ENCODE measurements at regions not wholly inside any gene's neighbourhood (a gene's known extent, or its start where the extent isn't known, plus 50 kb on each side); places are given as distances from the start of the nearest gene placed in this dataset.
"Not testable (repeated sequence)": the region's sequence is repeated elsewhere in the genome, so short reads cannot be mapped to it uniquely, and the experiment has no call there.

DNA sequence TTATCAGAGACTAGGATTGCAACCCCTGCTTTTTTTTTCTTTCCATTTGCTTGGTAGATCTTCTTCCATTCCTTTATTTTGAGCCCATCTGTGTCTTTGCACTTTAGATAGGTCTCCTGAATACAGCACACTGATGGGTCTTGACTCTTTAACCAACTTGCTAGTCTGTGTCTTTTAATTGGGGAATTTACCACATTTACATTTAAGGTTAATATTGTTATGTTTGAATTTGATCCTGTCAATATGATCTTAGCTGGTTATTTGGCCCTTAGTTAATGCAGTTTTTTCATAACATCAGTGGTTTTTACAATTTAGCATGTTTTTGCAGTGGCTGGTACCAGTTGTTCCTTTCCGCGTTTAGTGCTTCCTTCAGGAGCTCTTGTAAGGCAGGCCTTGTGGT, 437.2 kb downstream of the ARL4A start:
- DNase-seq (ENCODE audit: low read depth, low spot score); H3K9me3 ChIP-seq (replicated peaks; ENCODE audit: control insufficient read depth, insufficient read depth, low read length); H3K4me2 ChIP-seq (ENCODE audit: insufficient read depth, low read length); H4K20me1 ChIP-seq (replicated peaks; ENCODE audit: control insufficient read depth, extremely low read depth, insufficient read depth, low read length); FAIRE-seq; H3K27me3 ChIP-seq (ENCODE audit: control insufficient read depth in 2 of 2, insufficient read depth in 2 of 2, low read length in 2 of 2); H3K36me3 ChIP-seq (ENCODE audit: control insufficient read depth in 2 of 2, extremely low read depth in 1 of 2, insufficient read depth in 2 of 2, low read length in 2 of 2); H3K9me1 ChIP-seq (replicated peaks; ENCODE audit: control insufficient read depth, extremely low read depth, insufficient read depth, low read length); H3K4me1 ChIP-seq (ENCODE audit: control insufficient read depth, extremely low read depth, insufficient read depth, low read length); POLR2A ChIA-PET; intact Hi-C loops (cut with micrococcal nuclease); H2AFZ ChIP-seq (ENCODE audit: low read depth, low read length); H3K9ac ChIP-seq (replicated peaks; ENCODE audit: extremely low read depth, insufficient read depth, low read length); H3K27ac ChIP-seq (ENCODE audit: insufficient read depth, low read depth, low read length); dilution Hi-C loops (cut with MboI; ENCODE audit: extremely low pct_ligation_motif_present, low sequenced_read_pairs); H3K79me2 ChIP-seq (ENCODE audit: control insufficient read depth, insufficient read depth, low read length); H3K4me3 ChIP-seq (replicated peaks in 1 of 3; ENCODE audit: insufficient read depth in 1 of 3, low read depth in 1 of 3, low read length in 3 of 3); BruUV-seq (replicated peaks): not testable (repeated sequence)
- CTCF ChIA-PET, result interaction anchor here (1.6 kb wide), 1 partner anchor 438 kb away, joined by 6 read pairs; no protein-coding TSS in a partner anchor

DNA sequence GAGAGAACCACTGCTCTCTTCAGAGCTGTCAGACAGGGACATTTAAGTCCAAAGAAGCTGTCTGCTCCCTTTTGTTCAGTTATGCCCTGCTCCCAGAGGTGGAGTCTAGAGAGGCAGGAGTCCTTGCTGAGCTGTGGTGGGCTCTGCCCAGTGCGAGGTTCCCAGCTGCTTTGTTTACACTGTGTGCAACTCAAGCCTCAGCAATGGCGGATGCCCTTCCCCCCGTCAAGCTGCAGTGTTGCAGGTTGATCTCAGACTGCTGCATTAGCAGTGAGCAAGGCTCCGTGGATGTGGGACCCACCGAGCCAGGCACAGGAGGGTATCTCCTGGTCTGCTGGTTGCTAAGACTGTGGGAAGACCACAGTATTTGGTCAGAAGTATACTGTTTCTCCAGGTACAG, 438.9 kb downstream of the ARL4A start:
- intact Hi-C loops (cut with micrococcal nuclease), result no loop called here
- no TSS peak for BruUV-seq (replicated peaks)
- Histone ChIP-seq H3K9ac (replicated peaks; ENCODE audit: extremely low read depth, insufficient read depth, low read length) (no peak overlapping the region), H3K36me3 (ENCODE audit: control insufficient read depth in 2 of 2, extremely low read depth in 1 of 2, insufficient read depth in 2 of 2, low read length in 2 of 2) (no peaks in the 10 kb centered on the region), H3K79me2 (ENCODE audit: control insufficient read depth, insufficient read depth, low read length) (no peaks in the 10 kb centered on the region), H3K27me3 (ENCODE audit: control insufficient read depth in 2 of 2, insufficient read depth in 2 of 2, low read length in 2 of 2) (no peaks in the 10 kb centered on the region), H4K20me1 (replicated peaks; ENCODE audit: control insufficient read depth, extremely low read depth, insufficient read depth, low read length) (no peaks in the 10 kb centered on the region), H3K4me1 (ENCODE audit: control insufficient read depth, extremely low read depth, insufficient read depth, low read length) (no peaks in the 10 kb centered on the region), H3K9me3 (replicated peaks; ENCODE audit: control insufficient read depth, insufficient read depth, low read length) (no peaks in the 10 kb centered on the region), H2AFZ (ENCODE audit: low read depth, low read length) (no peak overlapping the region), H3K4me2 (ENCODE audit: insufficient read depth, low read length) (no peak overlapping the region), H3K9me1 (replicated peaks; ENCODE audit: control insufficient read depth, extremely low read depth, insufficient read depth, low read length) (no peaks in the 10 kb centered on the region), H3K4me3 (replicated peaks in 1 of 3; ENCODE audit: insufficient read depth in 1 of 3, low read depth in 1 of 3, low read length in 3 of 3) (no peak overlapping the region), H3K27ac (ENCODE audit: insufficient read depth, low read depth, low read length) (no peak overlapping the region)
- DNase-seq (ENCODE audit: low read depth, low spot score) (no peak), FAIRE-seq (no peak)
- dilution Hi-C loops (cut with MboI; ENCODE audit: extremely low pct_ligation_motif_present, low sequenced_read_pairs), result no loop called here
- CTCF ChIA-PET, result interaction anchor here (1.2 to 1.6 kb wide), 2 partner anchors 439 to 440 kb away, joined by 3 to 6 read pairs; partner anchors contain the start of gene ARL4A
- TF ChIP-seq JUN (IDR thresholded peaks at IDR 0.05; ENCODE audit: borderline replicate concordance, insufficient read depth, insufficient read length, low read depth) (no peak), POLR2A (IDR thresholded peaks at IDR 0.05; ENCODE audit: low read depth, low read length) (no peak), EZH2 (IDR thresholded peaks at IDR 0.05; ENCODE audit: borderline replicate concordance, low read depth, low read length, severe bottlenecking) (no peak), CTCF (IDR thresholded peaks at IDR 0.05; ENCODE audit: extremely low read depth in 1 of 2, insufficient read depth in 1 of 2, low read depth in 1 of 2, low read length in 2 of 2) (no peak), FOS (IDR thresholded peaks at IDR 0.05; ENCODE audit: borderline replicate concordance, insufficient read depth, low read length) (no peak), MAX (IDR thresholded peaks at IDR 0.05; ENCODE audit: insufficient read depth, insufficient read length) (no peak), GATA2 (IDR thresholded peaks at IDR 0.05; ENCODE audit: insufficient read depth, insufficient read length, low read depth, low read length) (no peak), MYC (IDR thresholded peaks at IDR 0.05; ENCODE audit: low read depth, low read length) (no peak), POLR2AphosphoS5 (IDR thresholded peaks at IDR 0.05; ENCODE audit: insufficient read depth, low read depth, low read length) (no peak)
- POLR2A ChIA-PET, result no interaction called here

Data from endothelial cell of umbilical vein (primary cell).